DOHH2 (cell line): ENCODE measurements at regions not wholly inside any gene's neighbourhood (a gene's known extent, or its start where the extent isn't known, plus 50 kb on each side); places are given as distances from the start of the nearest gene placed in this dataset.

ENCODE experiments used
- H3F3A ChIP-seq: fragments of 200-600 bp; sonication (generic), shearing (Covaris generic); 2 replicates; pipeline ENCODE4 v1.6.0; 2016; ENCODE audit warnings: antibody characterized with exemption, mild to moderate bottlenecking; ENCODE audit not compliant: control insufficient read depth, insufficient read depth
- H3K27ac ChIP-seq: fragments of 200-600 bp; sonication (generic); 2 replicates; pipeline ENCODE4 v1.5.1; 2014; ENCODE audit warnings: low read depth, mild to moderate bottlenecking, low read length, moderate library complexity
- H3K27me3 ChIP-seq: fragments of 200-600 bp; sonication (generic); 2 replicates; pipeline ENCODE4 v1.6.1; 2014; ENCODE audit warnings: mild to moderate bottlenecking, low read length, mixed read lengths; ENCODE audit not compliant: control insufficient read depth
- H3K36me3 ChIP-seq: fragments of 200-600 bp; sonication (generic); 2 replicates; pipeline ENCODE4 v1.6.1; 2014; ENCODE audit warnings: mild to moderate bottlenecking, low read length, moderate library complexity, mixed read lengths; ENCODE audit not compliant: control insufficient read depth
- H3K4me1 ChIP-seq: fragments of 200-600 bp; sonication (generic); 2 replicates; pipeline ENCODE4 v1.6.1; 2014; ENCODE audit warnings: mild to moderate bottlenecking, low read length, mixed read lengths; ENCODE audit not compliant: control insufficient read depth
- H3K4me2 ChIP-seq: fragments of 200-600 bp; sonication (generic); 2 replicates; pipeline ENCODE4 v1.6.0; 2014; ENCODE audit warnings: mild to moderate bottlenecking, low read length, moderate library complexity
- H3K4me3 ChIP-seq: fragments of 200-600 bp; sonication (generic); 2 replicates; pipeline ENCODE4 v1.5.1; 2014; ENCODE audit warnings: mild to moderate bottlenecking, low read length, mixed read lengths
- H3K79me2 ChIP-seq: fragments of 200-600 bp; sonication (generic); 2 replicates; pipeline ENCODE4 v1.6.1; 2014; ENCODE audit warnings: mild to moderate bottlenecking, low read length, mixed read lengths; ENCODE audit not compliant: control insufficient read depth
- H3K9me2 ChIP-seq: fragments of 200-600 bp; sonication (generic); replicated peaks from 2 replicates; pipeline ENCODE4 v1.6.1; 2014; ENCODE audit warnings: mild to moderate bottlenecking, low read length, mixed read lengths; ENCODE audit not compliant: control insufficient read depth
- H3K9me3 ChIP-seq: fragments of 200-600 bp; sonication (generic); 2 replicates; pipeline ENCODE4 v1.6.1; 2014; ENCODE audit warnings: antibody characterized with exemption, low read length, mixed read lengths; ENCODE audit not compliant: control insufficient read depth, insufficient read depth
- H4K20me1 ChIP-seq: fragments of 200-600 bp; sonication (generic); 2 replicates; pipeline ENCODE4 v1.6.0; 2014; ENCODE audit warnings: low read depth, mild to moderate bottlenecking, antibody characterized with exemption, low read length, moderate library complexity; ENCODE audit not compliant: control insufficient read depth, insufficient read depth
- CTCF ChIP-seq: fragments of 200-600 bp; sonication (generic); IDR thresholded peaks from one replicate; pipeline ENCODE4 v1.5.1; 2014; ENCODE audit warnings: antibody characterized with exemption, mild to moderate bottlenecking, low read depth, low read length; ENCODE audit not compliant: poor library complexity, severe bottlenecking
- EZH2phosphoT487 ChIP-seq: fragments of 200-600 bp; sonication (generic); IDR thresholded peaks from 2 replicates; pipeline ENCODE4 v1.6.1; 2017; ENCODE audit warnings: borderline replicate concordance, mild to moderate bottlenecking, antibody characterized with exemption, low read length, moderate library complexity, mixed read lengths

GRCh38 chr4:122313006-122313646 is 65.7 kb upstream of the ADAD1 start:
- Histone ChIP-seq H3K9me2 (no peaks in the 10 kb centered on the region), H3K4me1 (no peaks in the 10 kb centered on the region), H3K79me2 (no peaks in the 10 kb centered on the region), H3K27me3 (no peaks in the 10 kb centered on the region), H3K36me3 (peaks cover 3% of the 10 kb centered on the region; the same call in 1 of the 2 replicates), H3K9me3 (no peaks in the 10 kb centered on the region), H3K27ac (no peak overlapping the region), H3K4me2 (no peak overlapping the region), H3F3A (no peaks in the 10 kb centered on the region), H4K20me1 (no peaks in the 10 kb centered on the region), H3K4me3 (no peak overlapping the region)
- TF ChIP-seq CTCF: no peak
- no peak for TF ChIP-seq EZH2phosphoT487

- TF ChIP-seq CTCF (no peak), EZH2phosphoT487 (no peak)
- no peaks in the 10 kb centered on the region for H4K20me1 ChIP-seq
- no peaks in the 10 kb centered on the region for H3K27me3 ChIP-seq
- H3K4me2 ChIP-seq: no peak overlapping the region
- H3K9me3 ChIP-seq: no peaks in the 10 kb centered on the region
- no peaks in the 10 kb centered on the region for H3K79me2 ChIP-seq
- H3K4me3 ChIP-seq: no peak overlapping the region
- no peaks in the 10 kb centered on the region for H3K4me1 ChIP-seq
- H3K9me2 ChIP-seq: no peaks in the 10 kb centered on the region
- H3K36me3 ChIP-seq: 0 out of 2 replicates have a peak, but pooled peaks cover 7% of the 10 kb centered on the region
- H3K27ac ChIP-seq: no peak overlapping the region
- H3F3A ChIP-seq: no peaks in the 10 kb centered on the region
Observed at GRCh38 chr4:122326908-122327307, 51.9 kb upstream of the ADAD1 start.

GRCh38 chr4:122328893-122329292 is 49.9 kb upstream of the ADAD1 start:
- H3K27me3 ChIP-seq: no peaks in the 10 kb centered on the region
- TF ChIP-seq CTCF (no peak), EZH2phosphoT487 (no peak)
- H3K4me2 ChIP-seq: no peak overlapping the region
- H3K36me3 ChIP-seq: peaks cover 9% of the 10 kb centered on the region; the same call in 1 of the 2 replicates
- no peaks in the 10 kb centered on the region for H3F3A ChIP-seq
- H3K9me3 ChIP-seq: no peaks in the 10 kb centered on the region
- H3K4me3 ChIP-seq: no peak overlapping the region
- H3K9me2 ChIP-seq: no peaks in the 10 kb centered on the region
- H3K79me2 ChIP-seq: no peaks in the 10 kb centered on the region
- H3K27ac ChIP-seq: no peak overlapping the region
- H3K4me1 ChIP-seq: no peaks in the 10 kb centered on the region
- H4K20me1 ChIP-seq: no peaks in the 10 kb centered on the region
